ENCODE measurements at regions not wholly inside any gene's neighbourhood (a gene's known extent, or its start where the extent isn't known, plus 50 kb on each side); places are given as distances from the start of the nearest gene placed in this dataset.

DNA sequence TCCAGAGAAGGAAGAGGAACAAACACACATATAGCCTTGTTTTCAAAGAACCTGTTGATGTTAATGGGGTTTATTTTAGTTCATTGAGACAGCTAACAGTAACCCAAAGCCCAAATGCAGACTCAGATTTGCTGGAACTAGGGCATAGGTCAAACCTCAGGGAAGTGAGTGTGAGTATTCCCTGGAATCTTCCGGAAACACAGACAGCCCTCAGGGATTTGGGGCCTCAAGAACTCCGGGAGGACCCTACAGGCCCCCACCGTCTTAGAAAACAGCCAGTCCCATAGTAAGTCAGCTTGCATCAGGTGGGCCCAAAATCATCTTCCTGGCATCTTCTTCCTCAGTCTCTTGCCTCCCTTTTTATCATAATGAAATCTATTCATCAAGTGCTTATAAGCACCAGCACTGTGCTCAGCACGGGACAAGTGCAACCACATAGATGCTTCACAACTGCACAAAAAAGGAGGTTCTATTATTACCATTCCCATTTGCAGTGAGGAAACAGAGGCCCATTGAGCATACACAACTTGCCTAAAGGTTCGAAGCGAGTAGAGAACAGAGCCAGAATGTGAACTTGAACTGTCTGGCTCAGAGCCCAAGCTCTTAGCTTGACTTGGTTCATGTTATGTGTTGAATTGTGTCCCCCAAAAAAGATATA lies 50.2 kb upstream of the BCL11A start:
- DNase-seq: peak; percentile 18

DNA sequence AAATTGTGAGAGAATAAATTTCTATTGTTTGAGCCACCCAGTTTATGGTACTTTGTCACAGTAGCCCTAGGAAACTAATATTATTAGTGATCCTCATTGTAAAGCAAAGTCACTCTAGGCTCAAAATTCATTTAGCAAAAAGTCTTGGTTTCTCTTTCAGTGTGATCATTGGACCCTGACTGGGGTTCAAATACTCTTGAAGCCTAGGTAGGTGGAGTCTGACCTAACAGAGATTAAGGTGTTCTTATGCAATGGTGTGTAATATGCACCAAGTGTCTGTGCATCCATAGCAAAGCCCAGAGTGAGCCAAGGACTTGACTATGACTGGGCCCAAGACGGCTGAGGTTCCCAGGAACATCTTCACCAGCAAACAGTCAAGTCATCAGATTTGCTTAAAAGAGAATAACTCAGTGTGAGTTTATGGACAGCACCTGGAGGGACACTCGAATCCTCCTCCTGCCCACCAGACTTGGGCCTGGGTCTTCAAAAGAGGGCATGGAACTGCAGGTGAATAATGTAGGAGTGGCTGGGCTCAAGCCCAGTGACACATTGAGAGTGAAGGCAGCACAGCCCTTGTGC lies 51.1 kb upstream of the BCL11A start:
- DNase-seq: no peak

DNA sequence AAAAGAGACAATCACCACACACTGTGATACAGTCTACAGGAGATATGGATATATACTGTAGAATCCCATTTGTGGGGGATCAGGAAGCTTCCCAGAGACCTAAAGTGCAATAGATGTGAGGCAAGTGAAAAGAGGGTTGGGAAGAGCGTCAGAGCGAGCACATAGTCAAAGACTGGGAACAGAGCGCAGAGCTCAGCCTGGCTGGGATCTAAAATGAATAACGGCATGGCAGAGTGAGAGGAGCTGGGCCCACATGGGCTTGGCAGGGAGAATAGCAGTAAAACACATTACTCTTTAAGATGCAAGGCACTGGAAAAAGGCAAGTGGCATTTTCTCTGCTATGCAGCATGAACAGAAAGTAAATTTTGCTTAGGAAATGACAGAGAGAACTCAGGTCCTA lies 52.4 kb upstream of the BCL11A start:
- DNase-seq: no peak

DNA sequence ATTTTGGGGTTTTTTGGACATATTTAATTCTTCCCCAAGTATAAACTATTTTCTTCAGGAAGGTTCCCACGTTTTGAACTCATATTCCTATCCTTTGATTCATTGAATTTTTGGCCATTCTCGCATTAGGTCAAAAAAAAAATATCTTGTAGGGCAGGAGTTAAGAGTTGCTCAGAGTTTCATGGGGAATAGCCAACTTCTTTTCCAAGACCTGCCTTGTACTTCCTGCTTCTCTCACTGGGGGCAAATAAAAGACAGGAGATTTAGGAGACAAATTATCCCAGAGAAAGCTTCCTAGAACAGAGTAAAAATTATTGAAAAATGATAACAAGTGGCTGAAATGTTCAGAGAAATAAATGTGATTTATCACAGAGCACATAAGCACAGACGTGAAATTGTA lies 55.2 kb upstream of the BCL11A start:
- DNase-seq: no peak

DNA sequence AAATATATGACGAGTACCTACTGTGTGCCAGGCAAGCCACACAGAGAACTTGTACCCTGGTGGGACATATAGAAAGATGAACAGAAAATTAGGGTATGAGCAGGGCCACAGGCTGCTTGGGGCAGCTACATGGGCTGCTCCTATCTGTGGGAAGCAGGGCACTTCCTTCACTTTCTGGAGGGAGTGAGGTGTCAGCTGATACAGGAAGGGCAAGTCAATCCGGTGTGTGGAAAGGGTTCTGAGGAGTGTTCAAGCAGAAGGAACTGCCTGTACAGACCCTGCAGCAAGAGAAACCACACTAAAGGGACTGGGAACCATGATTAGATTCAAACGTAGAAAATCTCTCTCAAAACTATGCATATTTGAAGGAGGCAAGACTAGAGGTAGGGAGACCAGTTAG lies 58.6 kb upstream of the BCL11A start:
- DNase-seq: no peak

DNA sequence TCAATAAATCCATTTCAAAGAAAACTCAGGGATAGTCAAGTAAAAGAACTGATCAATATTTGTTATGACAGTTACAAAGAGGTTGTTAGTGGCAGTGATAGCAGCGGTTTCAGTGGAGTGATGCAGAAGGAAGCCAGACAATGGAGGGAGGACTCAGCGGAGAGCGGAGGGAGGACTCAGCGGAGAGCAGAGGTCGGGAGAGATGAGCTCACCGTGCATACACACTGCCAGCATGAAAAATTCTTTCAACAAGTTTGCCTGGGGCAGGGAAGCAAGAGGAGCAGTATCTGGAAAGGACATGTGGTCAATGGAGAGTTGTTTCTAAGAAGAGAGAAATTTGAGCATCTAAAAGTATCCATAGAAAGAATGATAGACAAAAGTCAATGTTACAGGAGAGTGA lies 60.9 kb upstream of the BCL11A start:
- no peak for DNase-seq

DNA sequence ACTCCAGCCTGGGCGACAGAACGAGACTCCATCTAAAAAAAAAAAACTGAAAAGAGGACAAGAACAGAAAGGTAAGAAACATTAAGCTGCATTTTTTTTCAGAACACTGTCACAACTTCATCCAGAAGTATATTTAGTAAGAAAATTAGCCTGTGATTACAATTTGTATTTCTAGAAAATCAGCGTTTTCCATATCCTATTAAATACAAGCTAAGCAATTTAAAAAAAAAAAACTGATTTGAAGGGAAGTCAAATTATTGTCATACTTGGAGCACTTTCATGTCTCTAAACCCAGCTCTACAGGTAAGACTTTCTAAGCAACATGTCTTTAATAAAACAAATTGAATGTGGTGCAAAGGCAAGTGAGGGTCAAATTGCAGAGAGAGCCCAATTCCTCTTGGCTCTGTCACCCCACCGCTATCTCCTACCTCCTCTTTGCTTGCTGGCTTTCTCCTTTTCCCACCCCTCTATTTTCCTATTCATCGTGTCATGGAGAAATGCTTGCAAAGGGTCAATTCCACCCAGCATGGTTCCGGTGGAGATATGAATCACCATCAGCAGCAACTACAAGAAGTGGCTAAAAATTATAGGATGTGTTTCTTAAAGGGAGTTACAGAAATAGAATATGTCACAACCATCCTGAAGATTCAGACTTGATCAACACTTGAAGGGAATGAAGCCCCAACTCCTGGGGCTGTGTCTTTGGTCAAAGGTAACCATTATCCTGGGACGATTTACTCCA lies 68.4 kb upstream of the BCL11A start:
- no peak for DNase-seq

DNA sequence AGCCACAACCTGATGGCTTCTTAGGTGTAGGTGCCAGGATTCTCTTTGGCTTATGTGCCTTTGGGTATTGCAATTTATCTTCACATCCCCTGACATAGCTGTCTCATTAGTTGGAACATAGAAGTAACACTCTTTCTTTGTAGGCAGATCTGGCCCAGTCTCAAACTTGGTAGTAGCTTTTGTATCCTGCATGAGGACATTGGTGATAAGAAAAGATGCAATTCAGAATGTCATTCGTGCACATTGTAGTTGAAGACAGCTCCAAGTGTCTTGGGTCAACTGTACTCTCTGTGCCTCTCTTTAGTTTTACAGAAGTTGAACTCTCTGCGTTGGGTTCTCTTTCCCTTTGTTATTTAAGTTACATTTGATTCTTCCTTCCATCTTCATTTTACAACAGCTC lies 69.6 kb upstream of the BCL11A start:
- no peak for DNase-seq

DNA sequence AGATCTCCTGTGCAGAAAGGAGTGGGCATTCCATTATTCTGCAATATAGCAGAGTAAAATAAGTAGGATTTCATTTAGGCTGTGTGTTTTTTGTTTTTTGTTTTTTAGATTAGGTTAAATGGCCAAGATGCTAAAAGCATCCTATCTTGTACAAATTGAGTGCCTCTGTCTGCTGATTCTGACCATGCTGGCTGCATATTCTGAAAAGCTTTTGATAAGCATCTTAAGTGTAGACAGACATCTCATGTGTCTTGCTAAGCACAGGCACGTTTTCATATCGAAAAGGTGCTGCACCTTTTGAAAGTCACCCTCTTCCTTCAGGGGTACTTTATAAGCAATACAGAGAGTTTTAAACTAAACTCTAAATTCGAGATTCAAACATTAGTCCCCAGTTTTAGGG lies 74.0 kb upstream of the BCL11A start:
- no peak for DNase-seq

DNA sequence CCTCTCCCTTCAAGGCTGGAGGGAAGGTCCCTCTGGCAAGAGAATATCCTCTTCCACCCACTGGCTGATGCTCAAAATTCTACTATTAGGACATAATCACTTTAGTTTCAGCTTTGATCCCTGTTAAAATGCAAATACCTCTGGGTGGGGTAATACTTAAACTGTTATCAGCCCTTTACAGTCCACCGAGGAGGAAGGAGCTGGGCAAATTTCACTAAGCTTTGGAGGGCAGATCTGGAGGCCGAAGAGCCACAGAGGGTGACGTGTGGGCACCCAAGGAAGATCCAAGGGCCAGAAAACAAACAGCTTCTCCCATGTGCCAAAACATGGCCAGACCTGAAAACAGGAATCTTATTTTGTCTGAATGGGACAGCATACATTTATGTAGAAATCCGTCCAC lies 74.6 kb upstream of the BCL11A start:
- no peak for DNase-seq

DNA sequence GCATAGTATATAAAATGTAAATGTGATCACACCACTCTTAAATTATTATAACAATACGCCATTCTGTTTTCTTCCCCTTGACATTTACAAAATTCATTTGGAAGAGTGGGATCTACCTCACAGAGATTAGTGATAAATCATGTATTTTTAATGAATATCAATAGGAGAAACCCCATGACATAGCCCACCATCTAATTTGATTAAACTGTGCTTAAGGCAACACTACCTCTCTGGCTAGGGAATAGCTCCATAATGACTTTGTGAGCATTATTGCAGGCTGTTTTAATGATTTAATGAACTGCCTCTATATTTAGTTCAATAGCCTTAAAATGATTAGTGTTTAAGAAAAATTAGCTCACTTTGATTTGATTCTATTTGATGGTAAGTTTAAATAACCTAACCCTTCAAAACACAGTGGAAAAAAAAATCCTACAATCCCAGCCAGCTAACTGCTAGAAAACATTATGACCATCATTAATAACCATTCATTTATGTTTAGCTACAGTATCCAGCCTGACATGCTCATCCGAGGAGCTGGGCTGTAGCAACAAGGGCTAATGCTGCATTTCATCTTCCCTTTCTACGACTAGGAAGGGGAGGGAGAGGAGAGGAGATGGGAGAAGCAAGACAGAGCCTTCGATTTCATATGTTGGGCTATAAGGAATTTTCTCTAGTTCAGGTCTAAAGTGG lies 75.3 kb upstream of the BCL11A start:
- no peak for DNase-seq

DNA sequence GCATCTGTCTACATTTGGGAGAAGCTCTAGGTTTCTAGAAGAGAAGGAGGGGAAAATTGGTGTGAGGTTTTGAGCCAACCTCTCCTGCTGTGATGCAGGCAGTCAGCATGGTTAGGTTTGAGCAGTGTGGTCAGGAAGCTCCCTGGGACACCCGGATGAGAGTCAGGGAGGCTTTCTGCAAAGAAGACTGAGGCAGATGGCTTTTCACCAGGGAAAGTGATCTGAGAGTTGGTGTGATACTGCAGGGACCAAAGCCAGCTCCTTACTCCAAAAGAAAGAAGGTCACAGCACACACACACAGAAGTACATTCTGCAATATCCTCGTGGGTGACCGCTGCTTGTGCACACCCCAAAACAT lies 75.8 kb upstream of the BCL11A start:
- DNase-seq: no peak

DNA sequence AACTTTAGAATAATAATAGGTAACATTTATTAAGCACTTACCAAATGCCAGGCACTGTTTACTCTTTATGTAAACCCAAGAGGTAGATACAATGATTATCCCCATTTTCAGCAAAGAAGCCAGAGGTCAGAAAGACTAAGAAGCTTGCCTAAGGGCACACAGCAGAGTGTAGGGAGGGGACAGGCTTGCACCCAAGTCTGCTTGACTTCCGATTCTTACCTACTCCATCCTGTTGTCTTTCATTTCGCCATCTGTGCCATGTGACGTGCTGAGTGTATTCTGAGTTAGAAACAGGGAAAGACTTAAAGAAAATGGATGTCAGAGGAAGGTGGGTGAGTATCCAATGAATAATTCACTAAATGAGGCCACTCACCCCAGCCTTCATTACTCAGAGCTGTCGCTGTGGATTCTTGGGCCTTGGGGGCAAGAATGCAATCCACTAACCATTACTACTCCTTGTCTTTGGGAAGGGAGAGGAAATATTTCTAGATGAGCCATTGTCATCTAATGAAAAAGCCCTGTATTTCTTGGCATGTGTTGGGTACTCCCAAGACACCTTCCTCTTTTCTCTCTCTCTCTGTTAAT lies 76.4 kb upstream of the BCL11A start:
- DNase-seq: no peak

DNA sequence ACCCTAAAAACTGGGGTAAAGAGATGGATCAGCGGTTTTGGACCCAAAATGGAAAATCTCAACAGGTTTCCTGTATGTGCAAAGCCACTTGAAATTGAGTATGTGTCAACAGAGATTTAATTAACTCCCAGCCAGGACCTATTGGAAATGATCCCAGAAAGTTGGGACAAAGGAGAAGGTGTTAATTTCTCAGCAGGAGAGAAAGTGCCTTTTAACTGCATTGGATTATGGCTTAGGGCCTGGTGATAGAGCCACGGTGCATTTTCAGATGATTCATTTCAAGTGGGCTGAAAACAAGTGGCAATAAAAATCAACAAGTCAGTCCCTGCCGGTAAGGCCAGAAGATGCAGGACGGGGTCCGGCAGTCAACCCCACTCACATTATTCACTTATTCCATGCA lies 80.2 kb upstream of the BCL11A start:
- DNase-seq: no peak

DNA sequence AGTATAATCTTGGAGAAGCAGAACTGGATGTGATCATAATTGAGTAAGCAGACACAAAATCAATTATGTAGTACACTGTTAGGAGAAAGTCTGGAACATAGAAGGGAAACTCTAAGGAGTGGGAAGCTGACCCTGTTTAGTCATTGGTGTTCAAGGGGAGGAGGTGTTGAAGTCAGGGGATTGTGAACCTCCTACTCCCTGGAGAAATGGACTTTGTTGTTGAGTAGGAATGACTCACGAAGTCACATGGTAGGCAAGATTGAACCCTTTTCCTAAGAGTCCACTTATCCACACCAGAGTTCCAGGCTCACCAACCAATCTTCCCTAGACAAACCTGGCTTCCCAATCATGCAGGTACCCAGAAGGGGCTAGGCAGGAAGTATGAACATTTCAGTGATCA lies 81.0 kb upstream of the BCL11A start:
- DNase-seq: no peak

DNA sequence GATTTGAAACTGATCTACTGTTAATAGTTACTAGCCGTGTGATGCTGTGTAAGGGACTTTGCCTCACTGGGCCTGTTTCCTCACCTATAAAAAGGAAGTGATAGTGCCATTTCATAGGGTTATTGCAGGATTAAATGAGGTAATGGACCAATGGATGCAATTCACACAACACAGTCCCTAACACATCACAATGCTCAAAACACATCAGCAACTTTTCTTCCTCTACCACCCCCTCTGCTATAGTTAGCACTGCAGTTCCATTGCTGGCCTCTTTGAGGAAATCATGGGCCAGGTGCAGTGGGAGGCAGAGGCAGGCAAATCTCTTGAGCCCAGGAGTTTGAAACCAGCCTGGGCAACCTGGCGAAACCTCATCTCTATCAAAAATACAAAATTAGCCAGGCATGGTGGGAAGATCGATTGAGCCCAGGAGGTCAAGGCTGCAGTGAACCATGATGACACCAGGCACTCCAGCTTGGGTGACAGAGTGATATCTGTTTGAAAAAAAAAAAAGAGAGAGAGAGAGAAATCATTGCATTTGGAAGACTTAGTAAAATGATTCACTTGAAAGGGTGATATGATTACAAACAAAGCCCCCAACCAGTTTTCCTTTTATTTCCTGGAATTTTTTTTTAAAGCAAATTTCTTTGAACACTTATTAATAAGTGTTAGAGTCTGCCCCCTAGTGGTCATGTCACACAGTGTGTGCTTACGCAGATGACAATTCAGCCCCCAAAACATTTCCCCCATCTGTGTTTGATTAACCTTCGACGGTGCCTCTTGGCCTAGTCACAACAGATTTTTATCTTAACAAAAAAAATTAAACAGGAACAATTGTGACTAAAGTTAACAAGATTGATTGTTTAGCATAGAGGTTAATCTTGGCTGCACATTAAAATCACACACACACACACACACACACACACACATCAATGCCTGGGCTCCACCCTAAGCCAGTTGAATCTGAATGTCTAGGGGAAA lies 88.6 kb upstream of the BCL11A start:
- peak; percentile 51 for DNase-seq

DNA sequence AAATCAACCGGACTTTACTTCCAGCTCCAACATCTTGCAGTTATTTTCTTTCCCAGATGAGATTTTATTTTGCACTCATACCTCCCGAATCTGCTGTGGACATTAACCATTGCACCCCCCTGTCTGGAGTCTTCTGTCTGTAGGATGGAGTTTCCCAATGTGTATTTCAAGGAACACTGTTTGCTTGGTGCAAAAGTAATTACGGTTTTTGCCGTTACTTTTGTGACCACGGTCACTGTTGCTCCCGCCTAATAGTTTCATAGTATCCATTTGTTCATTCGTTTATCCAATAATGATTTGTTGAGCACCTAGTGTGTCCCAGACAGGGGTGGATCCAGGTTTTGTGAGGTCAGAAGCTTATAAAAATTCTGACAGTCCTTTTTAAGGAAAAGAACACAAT lies 90.3 kb upstream of the BCL11A start:
- no peak for DNase-seq

DNA sequence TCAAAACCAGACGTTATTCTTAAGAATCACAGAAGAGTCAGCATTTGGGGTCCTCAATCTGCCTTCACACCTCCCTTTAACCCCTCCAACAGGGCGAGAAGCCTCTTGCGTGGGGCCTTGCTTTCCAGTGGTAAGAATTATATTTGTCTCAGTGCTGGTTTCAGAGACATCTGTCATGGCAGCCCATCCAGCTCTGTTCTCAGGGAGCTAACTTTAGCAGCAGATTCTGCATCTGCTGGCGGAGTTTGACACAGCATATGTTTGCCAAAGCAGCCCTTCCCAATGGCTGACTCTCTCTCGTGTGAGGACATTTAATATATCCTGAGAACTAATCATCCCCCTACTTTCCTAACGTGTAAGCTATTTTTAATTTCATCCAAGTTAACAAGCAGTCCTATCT lies 91.5 kb upstream of the BCL11A start:
- no peak for DNase-seq

DNA sequence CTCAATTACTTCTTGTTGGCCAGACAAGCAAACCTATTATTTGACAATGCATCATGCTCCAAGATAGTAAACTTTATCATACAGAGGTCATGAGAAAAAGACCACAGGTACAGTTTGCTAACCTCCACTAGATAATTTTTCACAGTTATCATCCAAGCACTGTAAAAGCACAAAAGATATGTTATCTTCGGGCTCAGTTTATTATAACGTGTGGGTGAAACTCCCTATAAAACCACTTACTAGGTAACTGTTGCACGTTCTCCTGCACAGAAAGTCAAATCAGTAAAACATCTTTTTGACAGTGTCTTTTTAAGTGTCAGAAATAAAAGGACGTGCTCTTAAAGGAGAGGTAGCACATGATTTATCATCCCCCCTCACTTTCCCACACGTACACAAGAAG lies 94.7 kb upstream of the BCL11A start:
- DNase-seq: no peak

DNA sequence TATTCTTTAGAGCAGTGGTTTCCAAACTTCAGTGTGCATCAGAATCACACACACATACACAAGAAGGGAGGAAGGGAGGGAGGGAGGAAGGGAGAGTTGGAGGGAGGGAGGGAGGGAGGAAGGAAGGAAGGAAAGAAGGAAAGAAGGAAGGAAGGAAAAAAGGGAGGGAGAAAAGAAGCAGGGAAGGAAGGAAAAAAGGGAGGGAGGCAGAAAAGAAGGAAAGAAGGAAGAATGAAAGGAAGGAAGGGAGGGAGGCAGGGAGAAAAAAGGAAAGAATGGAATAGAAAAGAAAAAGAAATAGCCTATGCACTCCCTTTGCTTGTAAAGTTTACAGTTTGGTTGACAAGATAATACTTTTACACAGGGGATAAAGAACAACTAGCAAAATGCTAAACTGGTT lies 96.3 kb upstream of the BCL11A start:
- no peak for DNase-seq

DNA sequence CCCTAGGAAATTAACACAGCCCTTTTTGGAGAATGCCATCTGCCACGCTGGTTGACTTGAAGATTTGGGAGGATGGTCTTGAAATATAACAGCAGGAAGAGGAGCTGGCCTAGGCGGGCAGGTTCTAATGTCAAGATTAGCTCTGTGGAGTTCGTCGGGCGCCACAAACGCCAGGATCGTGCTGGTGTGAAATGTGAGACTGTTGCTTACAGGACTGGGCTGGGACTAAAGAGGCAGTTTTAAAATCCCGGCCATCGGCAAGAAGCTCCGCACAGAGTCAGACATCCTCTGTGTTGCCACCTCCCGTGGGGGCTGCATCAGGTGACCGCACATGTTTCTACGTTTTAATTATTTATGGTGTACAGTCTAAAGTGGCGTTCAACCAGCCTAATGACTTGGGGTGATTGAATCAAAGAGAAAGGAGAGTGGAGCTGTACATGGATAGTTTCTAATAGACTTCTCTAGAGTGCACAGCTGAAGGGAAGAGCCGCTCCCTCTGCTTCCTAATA lies 99.4 kb upstream of the BCL11A start:
- DNase-seq: peak; percentile 66

DNA sequence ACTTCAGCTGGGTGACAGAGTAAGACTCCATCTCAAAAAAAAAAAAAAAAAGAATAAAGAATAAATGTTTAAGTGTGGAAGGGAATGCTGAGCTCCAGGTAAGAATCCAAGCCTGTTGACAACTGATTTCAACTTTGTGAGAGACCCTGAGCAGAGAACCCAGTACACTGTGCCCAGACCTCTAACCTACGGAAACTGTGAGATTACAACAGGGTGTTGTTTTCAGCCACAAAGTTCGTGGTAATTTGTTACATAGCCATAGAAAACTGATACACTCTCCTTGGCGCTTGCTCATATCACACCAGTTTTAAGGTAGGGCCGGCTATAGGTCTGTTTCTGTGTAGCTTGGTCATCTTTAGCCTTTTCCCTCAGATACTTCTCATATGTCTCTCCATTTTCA lies 98.4 kb upstream of the PAPOLG start:
- DNase-seq: no peak
